ENCODE measurements at regions not wholly inside any gene's neighbourhood (a gene's known extent, or its start where the extent isn't known, plus 50 kb on each side); places are given as distances from the start of the nearest gene placed in this dataset.

GRCh38 chr9:31136524-31136923 lies 1247.9 kb upstream of the ACO1 start:
- TF ChIP-seq CTCF (IDR thresholded peaks at IDR 0.05) = no peak
- TF ChIP-seq POLR2A (IDR thresholded peaks at IDR 0.05) = no peak

All from testis (tissue), 2 donors.